ENCODE measurements at regions not wholly inside any gene's neighbourhood (a gene's known extent, or its start where the extent isn't known, plus 50 kb on each side); places are given as distances from the start of the nearest gene placed in this dataset.

- TF ChIP-seq CTCF (IDR thresholded peaks at IDR 0.05; ENCODE audit: borderline replicate concordance, extremely low read depth, low read length, poor library complexity, severe bottlenecking) (no peak), EZH2 (IDR thresholded peaks at IDR 0.05; ENCODE audit: borderline replicate concordance, low read depth, low read length, severe bottlenecking) (no peak)
Observed at GRCh38 chr10:53479365-53479764, 706.8 kb upstream of the MBL2 start.
